Epidermal melanocyte (primary cell): ENCODE measurements at regions not wholly inside any gene's neighbourhood (a gene's known extent, or its start where the extent isn't known, plus 50 kb on each side); places are given as distances from the start of the nearest gene placed in this dataset.
A peak's percentile ranks its signal among the peaks of the same experiment; 100 is the strongest.

Source experiments
- DNase-seq: peaks from one replicate; pipeline ENCODE4 v3.0.0; 2011; ENCODE audit warnings: low spot score; ENCODE audit not compliant: insufficient read length

DNA sequence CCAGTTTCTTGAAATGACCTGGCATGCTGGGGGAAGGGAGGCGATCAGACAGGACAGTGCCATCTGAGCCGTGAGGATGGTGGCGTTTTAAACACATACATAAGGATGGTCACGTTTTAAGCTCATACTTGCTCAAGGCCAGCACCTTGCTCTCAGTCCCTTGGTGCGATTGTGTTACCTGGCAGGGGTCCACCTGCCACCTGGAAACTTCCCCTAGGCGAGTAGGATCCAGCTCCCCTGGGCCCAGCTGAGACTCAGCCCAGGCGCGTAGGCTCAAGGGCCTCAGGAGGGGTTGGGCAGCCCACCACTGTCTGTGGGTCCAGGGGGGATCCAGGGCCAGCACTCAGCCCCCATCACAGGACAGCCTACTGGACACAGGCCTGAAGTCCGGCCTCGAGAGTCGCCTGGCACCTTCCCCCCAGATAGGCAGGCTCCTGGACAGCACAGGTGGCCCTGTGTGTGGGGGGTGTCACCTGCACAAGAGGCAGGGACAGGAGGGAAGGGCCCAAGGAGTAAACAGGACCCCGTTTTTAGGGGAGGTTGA, 185.8 kb downstream of the BRD1 start:
- DNase-seq, result no peak

DNA sequence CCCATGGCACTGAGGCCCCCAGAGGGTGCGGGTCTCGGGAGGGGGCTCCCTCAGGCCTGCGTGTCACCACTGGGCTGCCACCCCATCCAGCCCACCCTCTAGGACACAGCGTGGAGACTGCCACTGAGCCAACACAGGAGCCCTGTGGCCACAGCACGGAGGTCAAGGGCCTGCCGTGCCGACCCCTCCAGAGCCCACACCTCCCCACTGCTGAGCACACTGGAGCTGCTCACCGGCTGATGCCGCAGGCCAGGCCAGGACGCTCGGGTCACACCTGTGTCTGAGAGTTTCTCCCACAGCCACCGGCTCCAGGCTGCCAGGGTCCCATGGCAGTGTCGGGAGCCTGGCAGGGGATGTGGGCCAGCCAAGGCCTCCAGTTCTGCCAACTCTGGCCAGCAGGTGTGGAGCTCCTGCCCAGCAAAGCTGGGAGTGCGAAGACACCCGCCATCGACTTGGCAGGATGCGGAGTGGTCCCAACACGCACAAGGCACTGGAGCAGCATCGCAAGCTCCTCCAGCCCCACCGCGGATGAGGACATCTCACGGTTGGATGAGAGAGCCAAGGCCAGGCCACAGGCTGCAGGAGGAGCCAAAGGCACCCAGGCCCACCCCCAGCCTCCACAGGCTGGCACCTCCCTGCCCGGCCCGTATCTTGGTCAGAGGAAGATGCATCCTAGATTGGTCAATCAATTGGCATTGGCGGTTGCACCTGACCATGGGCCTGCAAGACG, 187.1 kb downstream of the BRD1 start:
- DNase-seq, result no peak

DNA sequence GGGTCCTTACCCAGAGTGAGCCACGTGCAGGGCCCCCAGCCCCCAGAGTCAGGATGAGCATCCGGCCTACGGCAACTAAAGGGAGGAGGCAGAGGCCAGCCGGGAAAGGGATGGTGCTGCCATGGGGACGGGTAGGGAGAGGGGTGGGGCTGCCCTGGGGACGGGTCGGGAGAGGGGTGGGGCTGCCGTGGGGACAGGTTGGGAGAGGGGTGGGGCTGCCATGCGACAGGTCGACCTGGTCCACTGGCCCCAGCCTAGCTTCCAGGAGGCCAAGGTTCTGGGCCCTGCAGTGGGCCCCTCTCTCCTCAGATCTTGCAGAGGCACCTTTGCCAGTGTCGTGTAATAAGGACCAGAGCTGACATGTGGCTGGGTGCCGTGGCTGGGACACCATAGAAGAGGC, 187.7 kb downstream of the BRD1 start:
- no peak for DNase-seq

GRCh38 chr22:49638788-49639187, 188.9 kb downstream of the BRD1 start:
- no peak for DNase-seq

- DNase-seq, result no peak
Measured at GRCh38 chr22:49638001-49638400, 189.7 kb downstream of the BRD1 start.

DNA sequence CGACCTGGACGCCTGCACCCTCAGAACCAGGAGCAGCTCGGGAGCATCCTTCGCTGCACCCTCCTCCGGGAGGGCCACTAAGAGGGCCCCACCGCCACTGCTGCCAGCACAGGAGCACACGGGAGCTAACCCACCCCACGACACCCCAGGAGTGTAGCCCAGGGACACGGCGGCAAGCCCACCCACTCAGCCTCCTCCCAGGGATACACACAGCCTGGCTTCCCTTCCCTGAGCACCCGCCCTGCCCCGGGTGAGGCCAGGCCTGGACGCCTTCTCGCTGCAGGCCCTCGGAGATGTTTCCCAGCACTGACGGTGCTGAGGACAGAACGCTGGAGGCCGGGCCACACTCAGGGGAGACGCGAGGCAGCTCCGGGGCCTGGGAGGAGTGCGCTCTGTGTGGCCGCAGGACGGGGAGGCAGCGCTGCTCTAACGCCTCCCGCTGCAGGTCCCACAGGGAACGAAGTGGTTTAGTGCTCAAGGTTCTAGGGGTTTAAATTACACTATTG, 190.4 kb downstream of the BRD1 start:
- no peak for DNase-seq

DNA sequence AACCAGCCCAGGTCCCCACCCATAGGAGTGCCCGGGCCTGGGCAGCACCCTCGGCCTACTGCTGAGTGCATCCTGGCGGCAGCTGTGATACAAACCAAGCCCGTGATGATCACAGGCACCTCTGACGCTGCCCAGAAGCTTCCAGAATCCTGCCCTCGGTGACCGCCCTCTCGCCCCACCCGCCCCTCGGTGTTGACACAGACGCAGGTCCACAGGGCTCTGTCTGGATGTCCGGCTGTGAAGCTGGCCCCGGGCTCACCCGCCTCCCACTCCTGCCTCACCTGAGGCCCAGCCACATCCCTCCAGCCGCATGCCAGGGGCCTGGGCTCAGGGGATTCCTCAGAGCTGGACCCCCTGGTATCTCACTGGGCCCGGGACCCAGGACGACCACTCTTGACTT, 191.0 kb downstream of the BRD1 start:
- no peak for DNase-seq

DNA sequence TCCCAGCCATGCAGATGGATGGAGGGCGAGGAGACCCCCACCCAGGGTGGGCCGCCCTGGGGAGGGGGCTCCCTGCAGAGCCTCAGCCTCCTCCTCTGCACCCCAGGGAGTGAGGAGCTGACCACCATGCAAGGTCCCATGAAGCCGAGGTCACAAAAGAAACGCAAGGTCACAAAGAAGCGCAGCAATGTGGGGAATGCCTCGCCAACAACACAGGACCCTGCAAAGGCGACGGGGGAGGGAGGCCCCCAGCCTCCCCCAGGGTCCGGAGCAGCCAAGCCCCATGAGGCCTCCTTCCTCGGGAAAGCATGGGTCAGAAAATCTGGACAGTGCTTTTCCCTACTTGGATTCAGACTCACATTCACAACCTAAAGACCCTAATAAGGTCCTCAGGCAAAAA, 191.5 kb downstream of the BRD1 start:
- no peak for DNase-seq

DNA sequence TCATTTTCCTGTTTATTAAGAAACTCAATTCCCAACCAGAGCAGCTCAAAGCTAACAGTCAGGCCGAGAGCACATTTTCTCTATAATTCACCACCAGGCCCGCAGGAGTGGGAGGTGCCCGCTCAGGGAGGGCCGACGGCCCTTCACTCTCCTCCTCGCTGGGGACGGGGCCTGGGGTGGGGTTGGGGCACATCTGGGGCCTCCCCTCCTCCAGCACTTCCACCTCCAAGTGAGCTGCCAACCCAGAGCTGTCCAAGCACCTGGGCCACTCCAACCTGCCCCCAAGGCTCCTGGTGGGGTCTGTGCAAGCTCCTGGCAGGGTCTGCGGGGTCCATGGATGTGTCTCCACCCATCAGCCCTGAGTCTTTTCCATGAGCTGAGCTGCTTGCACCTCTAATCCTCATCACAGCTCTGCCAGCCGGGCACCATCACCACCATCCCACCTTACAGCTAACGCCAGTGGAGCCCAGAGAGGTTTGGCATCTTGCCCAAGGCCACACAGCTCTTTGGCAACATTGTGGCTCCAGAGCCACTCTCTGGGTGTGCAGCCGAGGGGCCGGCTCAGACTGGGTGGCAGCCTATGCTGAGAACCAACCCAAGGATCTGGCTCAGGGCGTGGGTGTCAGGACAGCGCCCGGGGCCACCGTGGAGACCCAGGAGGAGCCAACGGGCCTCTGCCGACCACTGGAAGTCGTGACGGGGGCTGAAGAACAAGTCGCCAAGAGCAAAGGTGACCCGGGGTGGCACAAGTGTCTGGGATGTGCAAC, 193.5 kb downstream of the BRD1 start:
- DNase-seq, result no peak

DNA sequence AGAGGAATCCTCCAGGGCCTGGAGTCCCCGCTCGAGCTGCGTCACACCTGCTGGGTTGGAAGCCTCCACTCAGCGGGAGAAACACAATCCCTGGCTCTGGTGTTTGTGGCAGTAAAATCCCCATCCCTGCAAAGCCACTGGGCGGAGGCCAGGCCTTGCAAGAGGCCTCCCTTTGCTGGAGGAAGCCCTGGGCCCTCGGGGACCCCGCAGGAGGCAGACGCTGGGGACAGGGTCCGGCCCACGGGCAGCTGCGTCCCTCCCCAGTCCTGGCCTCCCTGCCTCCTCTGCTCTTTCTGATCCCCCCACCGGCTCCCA, 194.7 kb downstream of the BRD1 start:
- DNase-seq, result no peak

- peak; percentile 91 for DNase-seq
Measured at GRCh38 chr22:49632199-49633009, 195.3 kb downstream of the BRD1 start.

DNA sequence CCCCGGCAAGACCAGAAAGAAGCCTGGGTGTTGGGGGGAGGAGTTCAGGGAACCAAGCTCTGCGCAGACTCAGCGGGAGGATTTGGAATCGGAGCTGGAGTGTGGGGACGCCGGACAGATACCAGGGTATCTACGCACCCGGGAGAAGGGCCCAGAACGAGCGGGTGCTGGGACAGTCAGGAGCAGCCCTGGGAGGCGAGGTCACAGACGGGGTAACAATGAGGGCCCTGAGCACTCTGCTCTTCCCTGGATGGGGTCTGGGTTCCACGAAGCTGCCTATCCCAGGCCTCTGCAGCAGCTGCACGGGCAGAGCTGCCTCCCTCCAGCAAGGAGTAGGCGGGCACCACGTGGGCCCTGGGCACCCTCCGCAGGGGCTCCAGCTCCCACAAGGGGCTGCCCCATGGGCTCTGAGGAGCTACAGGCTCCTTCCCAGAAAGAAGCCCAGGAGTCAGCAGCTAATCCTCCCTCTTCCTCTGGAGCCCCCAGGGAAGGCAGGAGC, 197.2 kb downstream of the BRD1 start:
- no peak for DNase-seq

GRCh38 chr22:49629586-49630447, 197.9 kb downstream of the BRD1 start:
- no peak for DNase-seq

GRCh38 chr22:49629261-49629570, 198.5 kb downstream of the BRD1 start:
- no peak for DNase-seq

DNA sequence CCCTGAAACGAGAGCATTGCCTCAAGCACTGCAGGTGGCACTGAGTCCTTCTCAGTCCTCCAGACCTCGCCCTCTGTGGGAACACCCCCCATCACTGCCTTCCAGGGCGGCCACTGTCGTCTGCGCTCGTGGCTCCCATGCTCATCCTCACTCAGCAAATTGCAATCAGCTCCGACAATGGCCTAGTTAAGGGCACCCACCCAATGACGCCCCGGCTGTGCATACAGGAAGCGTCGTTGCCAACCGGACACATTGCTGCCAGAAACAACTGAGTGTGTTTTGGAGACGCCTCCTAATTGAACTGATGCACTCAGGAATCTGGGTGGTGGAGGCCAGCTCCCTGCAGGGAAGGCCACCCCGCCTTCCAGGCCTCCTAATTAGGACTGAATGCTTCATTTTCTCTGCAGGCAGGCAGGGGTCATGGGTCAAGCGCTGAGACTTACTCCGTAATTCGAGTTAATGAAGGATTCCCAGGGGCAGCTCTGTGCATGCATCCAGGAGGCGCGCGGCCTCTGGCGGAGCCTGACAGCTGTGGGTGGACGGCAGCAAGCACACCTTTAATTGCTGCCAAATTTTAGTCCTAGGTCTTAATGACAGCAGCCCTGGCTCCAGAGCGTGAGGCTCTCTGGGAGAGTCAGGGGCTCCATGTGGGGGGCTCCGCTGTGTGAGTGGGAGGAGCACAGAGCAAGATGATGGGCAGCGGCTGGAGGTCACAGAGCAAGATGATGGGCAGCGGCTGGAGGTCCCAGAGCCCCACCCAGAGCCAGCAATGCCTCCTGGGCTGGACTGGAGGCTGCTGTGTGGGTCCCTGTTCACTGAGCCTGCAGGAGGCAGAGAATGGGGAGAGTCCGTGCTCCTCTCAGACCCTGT, 199.0 kb downstream of the BRD1 start:
- no peak for DNase-seq

DNA sequence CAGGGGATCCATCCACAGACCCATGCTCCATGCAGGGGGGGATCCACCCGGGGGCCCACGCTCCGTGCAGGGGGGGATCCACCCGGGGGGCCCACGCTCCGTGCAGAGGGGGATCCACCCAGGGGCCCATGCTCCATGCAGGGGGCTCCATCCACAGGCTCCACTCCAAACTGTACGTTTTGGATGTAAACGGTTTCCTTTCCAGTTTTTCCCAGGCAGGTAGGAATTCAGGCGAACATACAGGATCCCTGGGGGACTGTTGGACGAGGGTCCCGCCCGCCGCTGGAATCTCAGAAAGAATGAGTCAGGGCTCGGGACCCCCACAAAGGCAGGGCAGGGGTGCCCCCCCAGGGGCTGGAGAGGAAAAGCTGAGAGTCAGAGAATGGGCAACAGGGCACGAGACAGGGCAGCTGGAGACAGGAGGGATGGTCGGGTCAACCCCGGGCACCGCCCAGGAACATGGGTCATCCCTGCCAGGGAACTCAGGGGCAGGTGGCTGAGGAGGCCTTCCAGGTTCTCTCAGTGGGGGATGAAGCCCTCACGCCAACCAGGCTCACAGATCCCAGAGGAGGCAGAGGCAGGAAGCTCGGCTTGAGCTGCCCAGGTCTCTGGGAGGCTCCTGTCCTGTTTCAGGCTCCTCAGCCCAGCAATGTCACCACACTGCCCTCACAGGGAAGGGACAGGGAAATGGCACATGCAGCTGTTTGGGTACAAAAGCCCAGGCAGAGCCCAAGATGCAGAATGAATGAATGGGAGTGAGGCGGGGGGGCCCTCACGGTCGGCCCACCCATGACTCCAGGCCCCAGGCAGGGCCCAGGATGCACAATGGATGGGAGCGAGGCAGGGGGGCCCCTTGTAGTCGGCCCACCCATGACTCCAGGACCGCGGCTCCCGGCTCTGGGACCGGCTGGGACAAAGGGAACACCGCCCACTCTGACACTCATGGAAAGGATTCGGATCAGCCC, 200.2 kb downstream of the BRD1 start:
- DNase-seq, result no peak

GRCh38 chr22:49626361-49627216, 201.1 kb downstream of the BRD1 start:
- DNase-seq, result no peak
